ENCODE measurements at regions not wholly inside any gene's neighbourhood (a gene's known extent, or its start where the extent isn't known, plus 50 kb on each side); places are given as distances from the start of the nearest gene placed in this dataset.
"Not testable (repeated sequence)": the region's sequence is repeated elsewhere in the genome, so short reads cannot be mapped to it uniquely, and the experiment has no call there.

- H4K20me1 ChIP-seq (ENCODE audit: control insufficient read depth, insufficient read depth, insufficient read length): no peaks in the 10 kb centered on the region
- Mint-ChIP-seq H3K27me3 (ENCODE audit: low read depth) (no peaks in the 10 kb centered on the region), H3K27ac (no peak overlapping the region), H3K4me1 (no peaks in the 10 kb centered on the region), H3K36me3 (ENCODE audit: insufficient read depth in 1 of 3, low read depth in 3 of 3) (peaks cover 13 to 32% (median 24%) of the 10 kb centered on the region in 3 experiments), H3K4me3 (no peak overlapping the region), H3K9me3 (peaks cover 35 to 43% of the 10 kb centered on the region in 2 experiments)
- no peak overlapping the region for H2BK20ac ChIP-seq (ENCODE audit: low read depth, low read length, poor library complexity, severe bottlenecking)
- no peak overlapping the region for H3K14ac ChIP-seq (ENCODE audit: insufficient read depth, low read length)
- no CpG with 5 or more reads among the region's 2 CpGs for WGBS (ENCODE audit: extremely low coverage, insufficient read length, low lambda C conversion rate)
- H3K23me2 ChIP-seq (ENCODE audit: insufficient read length, low read depth, low read length, poor library complexity, severe bottlenecking): no peaks in the 10 kb centered on the region
- no peak overlapping the region for H3K56ac ChIP-seq (ENCODE audit: insufficient read length, low read depth, low read length)
- H4K91ac ChIP-seq (ENCODE audit: insufficient read length, low read depth, low read length): no peak overlapping the region
- no peak overlapping the region for H2BK120ac ChIP-seq (ENCODE audit: low read depth, low read length, poor library complexity, severe bottlenecking)
- H3K4ac ChIP-seq (ENCODE audit: low read depth, low read length): no peak overlapping the region
- H3K23ac ChIP-seq (ENCODE audit: insufficient read length, low read depth, low read length): no peak overlapping the region
- H4K8ac ChIP-seq (replicated peaks; ENCODE audit: insufficient read length, low read depth, low read length): no peak overlapping the region
- no peak overlapping the region for H2BK12ac ChIP-seq (ENCODE audit: insufficient read length, low read depth, low read length)
- H2BK5ac ChIP-seq (ENCODE audit: insufficient read length, low read length): no peak overlapping the region
- H3K4me2 ChIP-seq (ENCODE audit: insufficient read depth, insufficient read length, low read length): no peak overlapping the region
- H3K9ac ChIP-seq (ENCODE audit: extremely low read depth, insufficient read length, low read length): no peak overlapping the region
- H3K79me2 ChIP-seq (ENCODE audit: insufficient read depth, low read length): no peaks in the 10 kb centered on the region
- no peak overlapping the region for H3T11ph ChIP-seq (ENCODE audit: low read length)
- no peaks in the 10 kb centered on the region for H3K79me1 ChIP-seq (ENCODE audit: insufficient read depth, low read depth, low read length, poor library complexity, severe bottlenecking)
- H3K27me3 ChIP-seq (ENCODE audit: insufficient read depth, low read length): no peaks in the 10 kb centered on the region
- no peaks in the 10 kb centered on the region for H3K4me1 ChIP-seq (ENCODE audit: insufficient read depth, low read length)
- DNase-seq: no peak
- H3K9me3 ChIP-seq (ENCODE audit: control insufficient read depth, low read depth, low read length): no peaks in the 10 kb centered on the region
- no peak overlapping the region for H4K5ac ChIP-seq (ENCODE audit: insufficient read length, low read depth, low read length)
- H2AK5ac ChIP-seq (ENCODE audit: insufficient read length, low read length): no peak overlapping the region
- H3K18ac ChIP-seq (ENCODE audit: insufficient read length, low read depth, low read length): no peak overlapping the region
- no peak overlapping the region for H2BK15ac ChIP-seq (ENCODE audit: low read depth, low read length)
- no peak overlapping the region for H2AFZ ChIP-seq (ENCODE audit: low read length)
- no peak overlapping the region for H3K27ac ChIP-seq (ENCODE audit: insufficient read length, low read depth, low read length)
- no peak for TF ChIP-seq CTCF (conservative IDR thresholded peaks at IDR 0.05)
Observed at GRCh38 chr1:185517808-185518419, 200.9 kb upstream of the IVNS1ABP start.

- not testable (repeated sequence) for H3K9ac ChIP-seq (ENCODE audit: extremely low read depth, insufficient read length, low read length); H3K4me2 ChIP-seq (ENCODE audit: insufficient read depth, insufficient read length, low read length); H3K4ac ChIP-seq (ENCODE audit: low read depth, low read length); H3K27ac ChIP-seq (ENCODE audit: insufficient read length, low read depth, low read length); H3K27me3 ChIP-seq (ENCODE audit: insufficient read depth, low read length); H2BK20ac ChIP-seq (ENCODE audit: low read depth, low read length, poor library complexity, severe bottlenecking); H4K5ac ChIP-seq (ENCODE audit: insufficient read length, low read depth, low read length); H2BK12ac ChIP-seq (ENCODE audit: insufficient read length, low read depth, low read length); H3K23ac ChIP-seq (ENCODE audit: insufficient read length, low read depth, low read length); H4K8ac ChIP-seq (replicated peaks; ENCODE audit: insufficient read length, low read depth, low read length); H4K20me1 ChIP-seq (ENCODE audit: control insufficient read depth, insufficient read depth, insufficient read length); H3T11ph ChIP-seq (ENCODE audit: low read length); DNase-seq; H3K23me2 ChIP-seq (ENCODE audit: insufficient read length, low read depth, low read length, poor library complexity, severe bottlenecking); H2AFZ ChIP-seq (ENCODE audit: low read length); H3K9me3 ChIP-seq (ENCODE audit: control insufficient read depth, low read depth, low read length); H2BK15ac ChIP-seq (ENCODE audit: low read depth, low read length); H3K4me3 Mint-ChIP-seq; H3K14ac ChIP-seq (ENCODE audit: insufficient read depth, low read length); H3K27me3 Mint-ChIP-seq (ENCODE audit: low read depth); H2BK120ac ChIP-seq (ENCODE audit: low read depth, low read length, poor library complexity, severe bottlenecking); H3K79me2 ChIP-seq (ENCODE audit: insufficient read depth, low read length); H3K18ac ChIP-seq (ENCODE audit: insufficient read length, low read depth, low read length); H3K56ac ChIP-seq (ENCODE audit: insufficient read length, low read depth, low read length); H2BK5ac ChIP-seq (ENCODE audit: insufficient read length, low read length); H3K4me1 ChIP-seq (ENCODE audit: insufficient read depth, low read length); H2AK5ac ChIP-seq (ENCODE audit: insufficient read length, low read length); H3K79me1 ChIP-seq (ENCODE audit: insufficient read depth, low read depth, low read length, poor library complexity, severe bottlenecking); H3K4me1 Mint-ChIP-seq; H3K27ac Mint-ChIP-seq; H4K91ac ChIP-seq (ENCODE audit: insufficient read length, low read depth, low read length)
- H3K36me3 Mint-ChIP-seq (ENCODE audit: insufficient read depth in 1 of 3, low read depth in 3 of 3): peaks cover 13 to 30% (median 24%) of the 10 kb centered on the region in 3 experiments
- WGBS (ENCODE audit: extremely low coverage, insufficient read length, low lambda C conversion rate): no CpG with 5 or more reads among the region's 2 CpGs
- H3K9me3 Mint-ChIP-seq: peaks cover 33 to 43% of the 10 kb centered on the region in 2 experiments
Observed at GRCh38 chr1:185517301-185517700, 200.3 kb upstream of the IVNS1ABP start.

Measured in H9 (cell line).